ENCODE measurements at regions not wholly inside any gene's neighbourhood (a gene's known extent, or its start where the extent isn't known, plus 50 kb on each side); places are given as distances from the start of the nearest gene placed in this dataset.

DNA sequence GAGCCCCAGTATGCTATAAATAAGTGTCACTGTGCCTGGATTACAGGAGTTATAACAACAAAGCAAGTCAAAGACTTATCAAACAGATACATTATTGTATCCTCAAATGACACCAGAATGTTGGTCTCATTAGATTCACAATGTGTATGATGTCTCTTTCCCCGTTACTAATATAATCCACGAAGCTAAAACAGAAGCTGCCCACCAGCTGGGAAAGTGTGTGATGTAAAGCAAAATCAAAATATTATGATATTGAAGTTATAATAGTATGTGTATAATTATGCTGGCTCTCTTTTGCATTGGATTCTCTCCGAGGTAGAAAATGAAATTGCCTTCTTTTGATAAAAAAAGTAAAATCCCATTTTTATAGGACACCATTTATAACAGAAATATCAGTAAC lies 127.3 kb upstream of the MAN2A1 start:
- TF ChIP-seq, protein P1, sequence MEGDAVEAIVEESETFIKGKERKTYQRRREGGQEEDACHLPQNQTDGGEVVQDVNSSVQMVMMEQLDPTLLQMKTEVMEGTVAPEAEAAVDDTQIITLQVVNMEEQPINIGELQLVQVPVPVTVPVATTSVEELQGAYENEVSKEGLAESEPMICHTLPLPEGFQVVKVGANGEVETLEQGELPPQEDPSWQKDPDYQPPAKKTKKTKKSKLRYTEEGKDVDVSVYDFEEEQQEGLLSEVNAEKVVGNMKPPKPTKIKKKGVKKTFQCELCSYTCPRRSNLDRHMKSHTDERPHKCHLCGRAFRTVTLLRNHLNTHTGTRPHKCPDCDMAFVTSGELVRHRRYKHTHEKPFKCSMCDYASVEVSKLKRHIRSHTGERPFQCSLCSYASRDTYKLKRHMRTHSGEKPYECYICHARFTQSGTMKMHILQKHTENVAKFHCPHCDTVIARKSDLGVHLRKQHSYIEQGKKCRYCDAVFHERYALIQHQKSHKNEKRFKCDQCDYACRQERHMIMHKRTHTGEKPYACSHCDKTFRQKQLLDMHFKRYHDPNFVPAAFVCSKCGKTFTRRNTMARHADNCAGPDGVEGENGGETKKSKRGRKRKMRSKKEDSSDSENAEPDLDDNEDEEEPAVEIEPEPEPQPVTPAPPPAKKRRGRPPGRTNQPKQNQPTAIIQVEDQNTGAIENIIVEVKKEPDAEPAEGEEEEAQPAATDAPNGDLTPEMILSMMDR (conservative IDR thresholded peaks at IDR 0.05): no peak
- no peak for TF ChIP-seq ZFX (IDR thresholded peaks at IDR 0.05)
